GM23338 (cell line): ENCODE measurements at regions not wholly inside any gene's neighbourhood (a gene's known extent, or its start where the extent isn't known, plus 50 kb on each side); places are given as distances from the start of the nearest gene placed in this dataset.

ENCODE experiments used
- ATAC-seq: fragments of 200-7000 bp; cut with Tn5 transposase; 3 replicates; pipeline ENCODE4 v1.9.1; 2020
- DNase-seq: peaks from one replicate; pipeline ENCODE4 v3.0.0-alpha.2; 2015; ENCODE audit warnings: low spot score
- H2AFZ ChIP-seq: fragments of 200-600 bp; sonication (generic); 2 replicates; pipeline ENCODE4 v1.8.0; 2016; ENCODE audit warnings: antibody characterized with exemption, mild to moderate bottlenecking, moderate library complexity
- H3F3A ChIP-seq: fragments of 200-600 bp; sonication (generic); replicated peaks from 2 replicates; pipeline ENCODE4 v1.8.0; 2017; ENCODE audit warnings: antibody characterized with exemption, mixed run types, low read depth
- H3K27ac ChIP-seq: fragments of 200-600 bp; sonication (generic); 2 replicates; pipeline ENCODE4 v1.6.1; 2016; ENCODE audit warnings: low read depth
- H3K27me3 ChIP-seq: fragments of 200-600 bp; sonication (generic); 2 replicates; pipeline ENCODE4 v1.8.0; 2016; ENCODE audit warnings: mild to moderate bottlenecking, mixed run types, moderate library complexity; ENCODE audit not compliant: insufficient read depth
- H3K36me3 ChIP-seq: fragments of 200-600 bp; sonication (generic); 2 replicates; pipeline ENCODE4 v1.8.0; 2016; ENCODE audit warnings: mild to moderate bottlenecking; ENCODE audit not compliant: insufficient read depth
- H3K4me1 ChIP-seq: fragments of 200-600 bp; sonication (generic); 2 replicates; pipeline ENCODE4 v1.8.0; 2016; ENCODE audit warnings: mild to moderate bottlenecking, moderate library complexity; ENCODE audit not compliant: insufficient read depth
- H3K4me2 ChIP-seq: fragments of 200-600 bp; sonication (generic); 2 replicates; pipeline ENCODE4 v1.7.1; 2017; ENCODE audit warnings: mixed run types
- H3K4me3 ChIP-seq: fragments of 200-600 bp; sonication (generic); 2 replicates; pipeline ENCODE4 v1.6.1; 2016; ENCODE audit warnings: mixed run types
- H3K79me2 ChIP-seq: fragments of 200-600 bp; sonication (generic); replicated peaks from 2 replicates; pipeline ENCODE4 v1.8.0; 2017; ENCODE audit warnings: mild to moderate bottlenecking; ENCODE audit not compliant: insufficient read depth
- H3K9me2 ChIP-seq: fragments of 200-600 bp; sonication (generic); 2 replicates; pipeline ENCODE4 v1.8.0; 2017; ENCODE audit not compliant: insufficient read depth
- H4K20me1 ChIP-seq: fragments of 200-600 bp; sonication (generic); replicated peaks from 2 replicates; pipeline ENCODE4 v1.8.0; 2017; ENCODE audit warnings: mild to moderate bottlenecking; ENCODE audit not compliant: insufficient read depth
- H3K27ac Mint-ChIP-seq: 2 replicates; pipeline ENCODE4 v1.8.0; 2020; ENCODE audit warnings: inconsistent platforms, mild to moderate bottlenecking, moderate library complexity, mixed read lengths
- H3K27me3 Mint-ChIP-seq: 3 replicates; pipeline ENCODE4 v1.8.0; 2022; ENCODE audit warnings: low read depth, mild to moderate bottlenecking, moderate library complexity, mixed read lengths, inconsistent platforms; ENCODE audit not compliant: insufficient read depth, poor library complexity
- H3K36me3 Mint-ChIP-seq: 3 replicates; pipeline ENCODE4 v1.8.0; 2021; ENCODE audit warnings: low read depth, mild to moderate bottlenecking, inconsistent platforms, moderate library complexity, mixed read lengths
- H3K4me1 Mint-ChIP-seq: 3 replicates; pipeline ENCODE4 v1.8.0; 2020; ENCODE audit warnings: mild to moderate bottlenecking, inconsistent platforms, mixed read lengths
- H3K4me3 Mint-ChIP-seq: 3 replicates; pipeline ENCODE4 v1.8.0; 2021; ENCODE audit warnings: moderate library complexity, mild to moderate bottlenecking, inconsistent platforms, mixed read lengths
- H3K9me3 Mint-ChIP-seq: 3 replicates; pipeline ENCODE4 v1.8.0; 2020; ENCODE audit warnings: moderate library complexity, mild to moderate bottlenecking, inconsistent platforms, mixed read lengths
- CREB1 ChIP-seq: fragments of 250-450 bp; sonication (Bioruptor Pico); IDR thresholded peaks from 2 replicates; pipeline ENCODE4 v1.5.0; 2020; ENCODE audit warnings: low read depth, mild to moderate bottlenecking, moderate library complexity
- ETS1 ChIP-seq: IDR thresholded peaks from 2 replicates; pipeline ENCODE4 v1.6.1; 2016; ENCODE audit warnings: antibody characterized with exemption
- EZH2 ChIP-seq: fragments of 200-600 bp; sonication (generic); IDR thresholded peaks from one replicate; pipeline ENCODE4 v1.8.0; 2017; ENCODE audit warnings: antibody characterized with exemption, mild to moderate bottlenecking, low read depth; ENCODE audit not compliant: unreplicated experiment
- EZH2phosphoT487 ChIP-seq: fragments of 200-600 bp; sonication (generic); IDR thresholded peaks from one replicate; pipeline ENCODE4 v1.8.1; 2018; ENCODE audit warnings: antibody characterized with exemption; ENCODE audit not compliant: unreplicated experiment
- JUNB ChIP-seq: IDR thresholded peaks from one replicate; pipeline ENCODE4 v1.6.1; 2016; ENCODE audit warnings: antibody characterized with exemption; ENCODE audit not compliant: unreplicated experiment
- NANOG ChIP-seq: IDR thresholded peaks from 2 replicates; pipeline ENCODE4 v1.6.1; 2016; ENCODE audit warnings: antibody characterized with exemption, borderline replicate concordance
- POLR2AphosphoS5 ChIP-seq: IDR thresholded peaks from 2 replicates; pipeline ENCODE4 v1.6.1; 2016; ENCODE audit warnings: antibody characterized with exemption, low read depth
- STAT1 ChIP-seq: IDR thresholded peaks from one replicate; pipeline ENCODE4 v1.6.1; 2016; ENCODE audit warnings: antibody characterized with exemption; ENCODE audit not compliant: unreplicated experiment
- ZNF114 ChIP-seq: fragments of 250-450 bp; sonication (Bioruptor Pico); IDR thresholded peaks from 2 replicates; pipeline ENCODE4 v1.5.0; 2020; ENCODE audit warnings: mild to moderate bottlenecking, moderate library complexity
- ZNF331 ChIP-seq: fragments of 250-450 bp; sonication (Bioruptor Pico); IDR thresholded peaks from 2 replicates; pipeline ENCODE4 v1.5.0; 2020; ENCODE audit warnings: low read depth, mild to moderate bottlenecking, moderate library complexity
- ZNF462 ChIP-seq: fragments of 250-450 bp; sonication (Bioruptor Pico); IDR thresholded peaks from 2 replicates; pipeline ENCODE4 v1.5.0; 2020; ENCODE audit warnings: mild to moderate bottlenecking, moderate library complexity
- TF ChIP-seq, protein P1 (sequence below): IDR thresholded peaks from one replicate; pipeline ENCODE4 v1.6.1; 2018; ENCODE audit warnings: antibody characterized with exemption; ENCODE audit not compliant: unreplicated experiment
- TF ChIP-seq, protein P2 (sequence below), 2 experiments: fragments of 200-600 bp in 1 of 2; sonication (generic) in 1 of 2; conservative IDR thresholded peaks; 2 replicates each; pipeline versions ENCODE4 v1.5.1 to v1.6.1; 2016 to 2017; ENCODE audit warnings: antibody characterized with exemption in 2 of 2, low read depth in 2 of 2, mild to moderate bottlenecking in 2 of 2, moderate library complexity in 1 of 2

DNA sequence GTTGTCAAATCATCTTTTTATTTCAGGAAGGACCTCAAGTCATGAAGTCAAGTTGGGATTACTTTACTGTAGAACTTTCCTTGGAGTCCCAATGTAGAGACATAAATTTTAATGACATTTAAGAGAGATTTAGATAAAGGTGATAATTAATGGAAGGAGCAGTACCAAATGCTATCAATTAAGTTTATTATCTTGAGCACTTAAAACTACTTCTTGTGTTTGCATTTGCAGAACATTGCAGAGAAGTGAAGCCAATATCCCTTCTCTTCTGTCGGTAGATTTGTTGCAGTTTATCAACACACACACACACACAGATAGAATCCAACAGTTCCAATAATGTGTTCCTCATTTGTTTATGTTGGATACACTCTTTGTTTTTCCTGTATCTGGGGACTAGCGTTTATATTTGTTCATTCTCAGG, 570.7 kb downstream of the EPHA4 start:
- Histone ChIP-seq H3K36me3 (no peaks in the 10 kb centered on the region), H4K20me1 (no peaks in the 10 kb centered on the region), H2AFZ (no peak overlapping the region), H3K4me3 (no peak overlapping the region), H3K4me1 (peaks cover 13% of the 10 kb centered on the region; the same call in 1 of the 2 replicates), H3K9me2 (no peaks in the 10 kb centered on the region; the same call in 1 of the 2 replicates), H3K27me3 (no peaks in the 10 kb centered on the region), H3K27ac (no peak overlapping the region), H3K4me2 (no peak overlapping the region), H3F3A (no peaks in the 10 kb centered on the region), H3K79me2 (no peaks in the 10 kb centered on the region)
- H3K36me3 Mint-ChIP-seq = no peaks in the 10 kb centered on the region
- H3K27me3 Mint-ChIP-seq = peaks cover 2% of the 10 kb centered on the region
- no peak overlapping the region for H3K4me3 Mint-ChIP-seq
- no peak for DNase-seq
- H3K4me1 Mint-ChIP-seq = peaks cover 10% of the 10 kb centered on the region; the same call in 1 of the 3 replicates
- TF ChIP-seq ETS1 (no peak), ZNF331 (no peak), NANOG (no peak), EZH2phosphoT487 (no peak), JUNB (no peak), CREB1 (no peak), EZH2 (no peak), STAT1 (no peak), ZNF114 (CRISPR knock-in tag) (no peak), ZNF462 (CRISPR knock-in tag) (no peak), POLR2AphosphoS5 (no peak)
- TF ChIP-seq, protein P1, sequence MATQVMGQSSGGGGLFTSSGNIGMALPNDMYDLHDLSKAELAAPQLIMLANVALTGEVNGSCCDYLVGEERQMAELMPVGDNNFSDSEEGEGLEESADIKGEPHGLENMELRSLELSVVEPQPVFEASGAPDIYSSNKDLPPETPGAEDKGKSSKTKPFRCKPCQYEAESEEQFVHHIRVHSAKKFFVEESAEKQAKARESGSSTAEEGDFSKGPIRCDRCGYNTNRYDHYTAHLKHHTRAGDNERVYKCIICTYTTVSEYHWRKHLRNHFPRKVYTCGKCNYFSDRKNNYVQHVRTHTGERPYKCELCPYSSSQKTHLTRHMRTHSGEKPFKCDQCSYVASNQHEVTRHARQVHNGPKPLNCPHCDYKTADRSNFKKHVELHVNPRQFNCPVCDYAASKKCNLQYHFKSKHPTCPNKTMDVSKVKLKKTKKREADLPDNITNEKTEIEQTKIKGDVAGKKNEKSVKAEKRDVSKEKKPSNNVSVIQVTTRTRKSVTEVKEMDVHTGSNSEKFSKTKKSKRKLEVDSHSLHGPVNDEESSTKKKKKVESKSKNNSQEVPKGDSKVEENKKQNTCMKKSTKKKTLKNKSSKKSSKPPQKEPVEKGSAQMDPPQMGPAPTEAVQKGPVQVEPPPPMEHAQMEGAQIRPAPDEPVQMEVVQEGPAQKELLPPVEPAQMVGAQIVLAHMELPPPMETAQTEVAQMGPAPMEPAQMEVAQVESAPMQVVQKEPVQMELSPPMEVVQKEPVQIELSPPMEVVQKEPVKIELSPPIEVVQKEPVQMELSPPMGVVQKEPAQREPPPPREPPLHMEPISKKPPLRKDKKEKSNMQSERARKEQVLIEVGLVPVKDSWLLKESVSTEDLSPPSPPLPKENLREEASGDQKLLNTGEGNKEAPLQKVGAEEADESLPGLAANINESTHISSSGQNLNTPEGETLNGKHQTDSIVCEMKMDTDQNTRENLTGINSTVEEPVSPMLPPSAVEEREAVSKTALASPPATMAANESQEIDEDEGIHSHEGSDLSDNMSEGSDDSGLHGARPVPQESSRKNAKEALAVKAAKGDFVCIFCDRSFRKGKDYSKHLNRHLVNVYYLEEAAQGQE = no peak
- TF ChIP-seq, protein P2, sequence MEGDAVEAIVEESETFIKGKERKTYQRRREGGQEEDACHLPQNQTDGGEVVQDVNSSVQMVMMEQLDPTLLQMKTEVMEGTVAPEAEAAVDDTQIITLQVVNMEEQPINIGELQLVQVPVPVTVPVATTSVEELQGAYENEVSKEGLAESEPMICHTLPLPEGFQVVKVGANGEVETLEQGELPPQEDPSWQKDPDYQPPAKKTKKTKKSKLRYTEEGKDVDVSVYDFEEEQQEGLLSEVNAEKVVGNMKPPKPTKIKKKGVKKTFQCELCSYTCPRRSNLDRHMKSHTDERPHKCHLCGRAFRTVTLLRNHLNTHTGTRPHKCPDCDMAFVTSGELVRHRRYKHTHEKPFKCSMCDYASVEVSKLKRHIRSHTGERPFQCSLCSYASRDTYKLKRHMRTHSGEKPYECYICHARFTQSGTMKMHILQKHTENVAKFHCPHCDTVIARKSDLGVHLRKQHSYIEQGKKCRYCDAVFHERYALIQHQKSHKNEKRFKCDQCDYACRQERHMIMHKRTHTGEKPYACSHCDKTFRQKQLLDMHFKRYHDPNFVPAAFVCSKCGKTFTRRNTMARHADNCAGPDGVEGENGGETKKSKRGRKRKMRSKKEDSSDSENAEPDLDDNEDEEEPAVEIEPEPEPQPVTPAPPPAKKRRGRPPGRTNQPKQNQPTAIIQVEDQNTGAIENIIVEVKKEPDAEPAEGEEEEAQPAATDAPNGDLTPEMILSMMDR (conservative IDR thresholded peaks at IDR 0.05; ENCODE audit: low read depth in 2 of 2) = no peak
- H3K9me3 Mint-ChIP-seq = no peaks in the 10 kb centered on the region
- H3K27ac Mint-ChIP-seq = no peak overlapping the region
- no peak for ATAC-seq
